ENCODE measurements at regions not wholly inside any gene's neighbourhood (a gene's known extent, or its start where the extent isn't known, plus 50 kb on each side); places are given as distances from the start of the nearest gene placed in this dataset.

DNA sequence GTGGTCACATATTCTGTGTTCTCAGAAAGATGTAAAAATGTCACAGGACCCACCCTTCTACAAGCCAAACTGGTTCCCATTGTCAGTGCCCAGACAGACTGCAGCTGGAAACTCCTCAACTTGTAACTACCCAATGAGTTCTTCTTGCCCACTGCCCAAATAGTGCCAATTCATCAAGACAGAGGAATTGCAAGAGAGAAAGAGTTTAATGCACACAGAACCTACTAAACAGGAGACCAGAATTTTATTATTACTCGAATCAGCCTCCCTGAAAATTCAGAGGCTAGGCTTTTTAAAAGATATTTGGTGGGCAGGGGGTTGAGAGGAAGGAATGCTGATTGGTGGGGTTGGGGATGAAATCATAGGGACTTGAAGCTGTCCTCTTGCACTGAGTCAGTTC is 184.1 kb downstream of the URB2 start:
- no peaks in the 10 kb centered on the region for H3K27me3 ChIP-seq
- no peak overlapping the region for H3K27ac ChIP-seq
- TF ChIP-seq POLR2A (IDR thresholded peaks at IDR 0.05) = no peak
- TF ChIP-seq, protein P1, sequence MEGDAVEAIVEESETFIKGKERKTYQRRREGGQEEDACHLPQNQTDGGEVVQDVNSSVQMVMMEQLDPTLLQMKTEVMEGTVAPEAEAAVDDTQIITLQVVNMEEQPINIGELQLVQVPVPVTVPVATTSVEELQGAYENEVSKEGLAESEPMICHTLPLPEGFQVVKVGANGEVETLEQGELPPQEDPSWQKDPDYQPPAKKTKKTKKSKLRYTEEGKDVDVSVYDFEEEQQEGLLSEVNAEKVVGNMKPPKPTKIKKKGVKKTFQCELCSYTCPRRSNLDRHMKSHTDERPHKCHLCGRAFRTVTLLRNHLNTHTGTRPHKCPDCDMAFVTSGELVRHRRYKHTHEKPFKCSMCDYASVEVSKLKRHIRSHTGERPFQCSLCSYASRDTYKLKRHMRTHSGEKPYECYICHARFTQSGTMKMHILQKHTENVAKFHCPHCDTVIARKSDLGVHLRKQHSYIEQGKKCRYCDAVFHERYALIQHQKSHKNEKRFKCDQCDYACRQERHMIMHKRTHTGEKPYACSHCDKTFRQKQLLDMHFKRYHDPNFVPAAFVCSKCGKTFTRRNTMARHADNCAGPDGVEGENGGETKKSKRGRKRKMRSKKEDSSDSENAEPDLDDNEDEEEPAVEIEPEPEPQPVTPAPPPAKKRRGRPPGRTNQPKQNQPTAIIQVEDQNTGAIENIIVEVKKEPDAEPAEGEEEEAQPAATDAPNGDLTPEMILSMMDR (IDR thresholded peaks at IDR 0.05) = no peak
- no peak for DNase-seq
- peaks cover 0 to 16% (median 0%) of the 10 kb centered on the region in 4 donors for H3K9me3 ChIP-seq
- no peak overlapping the region for H3K4me3 ChIP-seq
- no peaks in the 10 kb centered on the region for H3K36me3 ChIP-seq
- H3K4me1 ChIP-seq = no peaks in the 10 kb centered on the region

DNA sequence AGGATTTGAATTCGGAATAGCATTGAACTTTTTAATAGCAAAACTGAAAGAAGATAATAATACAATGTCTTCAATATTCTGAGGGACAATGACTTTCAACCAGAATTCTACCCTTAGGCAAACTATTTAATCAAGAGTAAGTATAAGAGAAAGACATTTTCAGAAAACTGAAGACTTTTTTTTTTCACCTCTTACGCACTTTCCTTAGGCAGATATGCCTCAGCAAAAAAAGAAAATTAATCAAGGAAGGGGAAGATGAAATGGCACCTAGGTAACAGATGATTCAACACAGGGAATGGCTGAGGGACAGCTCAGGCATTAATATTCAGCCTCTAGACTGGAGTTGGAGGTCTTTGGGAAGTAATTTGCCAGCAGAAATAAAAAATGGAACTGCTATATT is 184.9 kb downstream of the URB2 start:
- no peak for DNase-seq
- TF ChIP-seq, protein P1 (IDR thresholded peaks at IDR 0.05) = no peak
- no peak for TF ChIP-seq POLR2A (IDR thresholded peaks at IDR 0.05)
- Histone ChIP-seq H3K27me3 (no peaks in the 10 kb centered on the region), H3K4me1 (no peaks in the 10 kb centered on the region), H3K9me3 (peaks cover 0 to 14% (median 0%) of the 10 kb centered on the region in 4 donors), H3K4me3 (no peak overlapping the region), H3K27ac (no peak overlapping the region), H3K36me3 (no peaks in the 10 kb centered on the region)

DNA sequence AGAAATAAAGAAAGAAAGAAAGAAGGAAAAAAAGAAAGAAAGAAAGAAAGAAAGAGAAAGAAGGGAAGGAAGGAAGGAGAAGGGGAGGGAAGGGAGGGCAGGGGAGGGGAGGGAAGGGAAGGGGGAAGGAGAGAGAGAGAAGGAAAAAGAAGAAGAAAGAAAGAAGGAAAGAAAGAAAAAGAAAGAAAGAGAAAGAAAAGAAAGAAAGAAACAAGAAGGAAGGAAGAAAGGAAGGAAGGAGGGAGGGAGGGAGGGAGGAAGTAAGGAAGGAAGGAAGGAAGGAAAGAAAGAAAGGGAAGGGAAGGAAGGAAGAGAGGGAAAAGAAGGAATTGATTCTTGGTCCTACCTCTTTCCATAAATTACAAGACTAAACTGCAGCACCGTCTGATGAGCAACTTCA is 186.1 kb downstream of the URB2 start:
- Histone ChIP-seq H3K27ac (no peak overlapping the region), H3K27me3 (no peaks in the 10 kb centered on the region), H3K4me3 (no peak overlapping the region), H3K36me3 (no peaks in the 10 kb centered on the region), H3K4me1 (no peaks in the 10 kb centered on the region), H3K9me3 (peaks cover 0 to 14% (median 0%) of the 10 kb centered on the region in 4 donors)
- no peak for DNase-seq
- TF ChIP-seq, protein P1 (IDR thresholded peaks at IDR 0.05) = no peak
- no peak for TF ChIP-seq POLR2A (IDR thresholded peaks at IDR 0.05)

DNA sequence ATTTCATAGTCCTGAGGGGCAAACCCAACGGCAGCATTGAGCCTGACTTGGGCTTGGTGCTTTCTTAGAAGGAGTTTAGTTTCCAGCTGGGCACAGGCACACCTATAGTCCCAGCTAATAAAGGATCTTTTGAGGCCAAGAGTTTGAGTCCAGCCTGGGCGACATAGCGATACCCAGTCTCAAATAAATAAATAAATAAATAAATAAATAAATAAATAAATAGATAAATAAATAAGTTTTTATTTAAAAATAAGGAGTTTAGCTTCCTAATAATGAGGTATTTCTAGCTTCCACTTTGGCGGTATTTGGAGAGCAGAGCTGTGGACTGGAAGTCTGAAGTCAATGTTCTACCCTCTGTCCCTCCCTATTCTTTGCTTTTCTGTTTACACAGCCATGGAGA is 186.6 kb downstream of the URB2 start:
- no peaks in the 10 kb centered on the region for H3K4me1 ChIP-seq
- H3K36me3 ChIP-seq = no peaks in the 10 kb centered on the region
- no peak overlapping the region for H3K4me3 ChIP-seq
- H3K27ac ChIP-seq = no peak overlapping the region
- no peak for TF ChIP-seq POLR2A (IDR thresholded peaks at IDR 0.05)
- TF ChIP-seq, protein P1 (IDR thresholded peaks at IDR 0.05) = no peak
- no peak for DNase-seq
- H3K27me3 ChIP-seq = no peaks in the 10 kb centered on the region
- peaks cover 0 to 14% (median 0%) of the 10 kb centered on the region in 4 donors for H3K9me3 ChIP-seq

DNA sequence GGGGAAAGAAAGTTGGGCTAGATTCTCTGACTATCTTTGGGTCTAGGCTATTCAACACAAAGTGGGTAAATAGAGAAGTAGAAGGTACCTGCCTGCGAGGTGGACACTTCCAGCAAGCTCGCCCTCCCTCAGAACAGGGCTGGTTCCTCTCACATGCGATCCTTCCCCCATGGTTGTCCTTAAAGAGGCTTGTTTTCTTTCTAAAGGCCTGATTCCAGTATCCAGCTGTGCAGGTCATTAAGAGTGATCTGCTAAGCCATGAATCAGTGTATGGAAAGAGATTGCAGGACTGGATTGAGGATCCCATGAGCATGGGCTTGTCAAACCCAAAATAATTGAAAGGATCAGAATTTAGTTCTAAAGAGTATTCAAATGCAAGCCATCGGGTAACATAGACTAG is 189.0 kb downstream of the URB2 start:
- peaks cover 0 to 6% (median 0%) of the 10 kb centered on the region in 4 donors for H3K9me3 ChIP-seq
- no peak for DNase-seq
- no peaks in the 10 kb centered on the region for H3K36me3 ChIP-seq
- TF ChIP-seq POLR2A (IDR thresholded peaks at IDR 0.05) = no peak
- TF ChIP-seq, protein P1 (IDR thresholded peaks at IDR 0.05) = no peak
- no peak overlapping the region for H3K27ac ChIP-seq
- H3K4me1 ChIP-seq = no peaks in the 10 kb centered on the region
- no peaks in the 10 kb centered on the region for H3K27me3 ChIP-seq
- H3K4me3 ChIP-seq = no peak overlapping the region

DNA sequence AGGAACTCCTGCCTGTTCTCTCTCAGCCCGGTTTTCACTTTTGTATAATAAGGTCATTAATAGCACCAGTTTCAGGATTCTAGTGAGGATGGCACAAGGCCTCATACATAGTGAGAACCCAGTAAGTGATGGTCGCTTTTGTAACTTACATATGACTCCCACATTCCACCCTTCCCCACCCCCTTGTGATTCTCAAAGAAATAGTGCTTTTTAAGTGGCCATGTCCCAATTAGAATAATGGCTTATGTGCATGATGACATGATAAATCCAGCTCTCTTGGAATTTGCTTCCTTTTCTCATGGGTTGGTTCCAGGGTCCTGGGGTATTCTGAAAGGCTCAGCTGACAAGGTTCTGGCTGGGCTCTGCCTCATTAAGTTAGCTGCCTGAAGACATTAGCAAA is 189.9 kb downstream of the URB2 start:
- H3K4me1 ChIP-seq = no peaks in the 10 kb centered on the region
- no peak for TF ChIP-seq POLR2A (IDR thresholded peaks at IDR 0.05)
- TF ChIP-seq, protein P1 (IDR thresholded peaks at IDR 0.05) = no peak
- H3K4me3 ChIP-seq = no peak overlapping the region
- H3K36me3 ChIP-seq = no peaks in the 10 kb centered on the region
- H3K9me3 ChIP-seq = no peaks in the 10 kb centered on the region
- no peak for DNase-seq
- no peaks in the 10 kb centered on the region for H3K27me3 ChIP-seq
- H3K27ac ChIP-seq = no peak overlapping the region

All from Peyer's patch (tissue), 4 donors.